SK-N-SH (cell line): ENCODE measurements at regions not wholly inside any gene's neighbourhood (a gene's known extent, or its start where the extent isn't known, plus 50 kb on each side); places are given as distances from the start of the nearest gene placed in this dataset.

Source experiments
- CTCF ChIA-PET: fragments of 300-600, 350-600 bp; formaldehyde crosslinking; extraction: SDS; loops from one replicate; lab custom pipeline; 2021; lab: Yijun Ruan, JAX
- POLR2A ChIA-PET: fragments of 350-600 bp; sonication (Branson Sonifier 250); formaldehyde crosslinking; extraction: SDS; loops from one replicate; lab custom pipeline; 2020; ENCODE audit warnings: antibody characterized with exemption, inconsistent platforms; lab: Yijun Ruan, JAX
- DNase-seq: peaks from one replicate; pipeline ENCODE4 v3.0.0; 2012
- H2AFZ ChIP-seq: fragments of 200-600 bp; sonication (generic); 2 replicates; pipeline ENCODE4 v1.8.1; 2016; ENCODE audit warnings: antibody characterized with exemption, mild to moderate bottlenecking, low read depth
- H3F3A ChIP-seq: fragments of 200-600 bp; sonication (generic); replicated peaks from 2 replicates; pipeline ENCODE3; 2016; ENCODE audit warnings: antibody characterized with exemption, mild to moderate bottlenecking; ENCODE audit not compliant: insufficient read depth
- H3K27ac ChIP-seq, 2 experiments: fragments of 200-500 bp in 1 of 2; fragments of 200-600 bp in 1 of 2; sonication (Bioruptor generic) in 1 of 2; sonication (generic), shearing (Covaris generic) in 1 of 2; 2 replicates each; pipeline versions ENCODE4 v1.5.1 to v1.6.1; 2014 to 2016; ENCODE audit warnings: low read depth in 2 of 2, inconsistent platforms in 1 of 2, low read length in 1 of 2, mild to moderate bottlenecking in 1 of 2, mixed read lengths in 1 of 2
- H3K27me3 ChIP-seq: fragments of 200-600 bp; sonication (generic), shearing (Covaris generic); 2 replicates; pipeline ENCODE4 v1.6.1; 2016; ENCODE audit warnings: mixed run types; ENCODE audit not compliant: insufficient read depth
- H3K36me3 ChIP-seq, 2 experiments: fragments of 200-500 bp in 1 of 2; fragments of 200-600 bp in 1 of 2; sonication (Bioruptor generic) in 1 of 2; sonication (generic) in 1 of 2; replicated peaks in 1 of 2; 2 replicates each; pipeline versions ENCODE3 to v1.5.1; 2014 to 2016; ENCODE audit warnings: low read length in 1 of 2, mild to moderate bottlenecking in 1 of 2; ENCODE audit not compliant: insufficient read depth in 2 of 2, control insufficient read depth in 1 of 2
- H3K4me1 ChIP-seq, 2 experiments: fragments of 200-500 bp in 1 of 2; fragments of 200-600 bp in 1 of 2; sonication (Bioruptor generic) in 1 of 2; sonication (generic), shearing (Covaris generic) in 1 of 2; 2 replicates each; pipeline versions ENCODE4 v1.5.1 to v1.6.1; 2014 to 2016; ENCODE audit warnings: low read depth in 1 of 2, low read length in 1 of 2, mixed run types in 1 of 2; ENCODE audit not compliant: insufficient read depth in 2 of 2, control insufficient read depth in 1 of 2
- H3K4me2 ChIP-seq: fragments of 200-600 bp; sonication (generic), shearing (Covaris generic); 2 replicates; pipeline ENCODE4 v1.6.1; 2017; ENCODE audit warnings: mixed run types
- H3K4me3 ChIP-seq, 2 experiments: fragments of 200-500 bp in 1 of 2; fragments of 200-600 bp in 1 of 2; sonication (Bioruptor generic) in 1 of 2; sonication (generic), shearing (Covaris generic) in 1 of 2; 2 replicates each; pipeline versions ENCODE4 v1.5.1 to v1.8.1; 2014 to 2016; ENCODE audit warnings: low read depth in 2 of 2, inconsistent platforms in 1 of 2, low read length in 1 of 2, mild to moderate bottlenecking in 1 of 2, mixed read lengths in 1 of 2, moderate library complexity in 1 of 2
- H3K79me2 ChIP-seq: fragments of 200-600 bp; sonication (generic); 2 replicates; pipeline ENCODE4 v1.8.1; 2017; ENCODE audit warnings: mild to moderate bottlenecking; ENCODE audit not compliant: insufficient read depth
- H3K9ac ChIP-seq: fragments of 200-600 bp; sonication (generic); 2 replicates; pipeline ENCODE4 v1.6.1; 2017; ENCODE audit warnings: mixed run types
- H3K9me2 ChIP-seq: fragments of 200-600 bp; sonication (generic); 2 replicates; pipeline ENCODE4 v1.6.1; 2017; ENCODE audit warnings: mixed run types
- H3K9me3 ChIP-seq: fragments of 200-600 bp; sonication (generic); 2 replicates; pipeline ENCODE4 v1.6.1; 2017; ENCODE audit warnings: mixed run types, mild to moderate bottlenecking, moderate library complexity
- H4K20me1 ChIP-seq: fragments of 200-600 bp; sonication (generic); 2 replicates; pipeline ENCODE4 v1.6.1; 2017; ENCODE audit warnings: mild to moderate bottlenecking, mixed run types; ENCODE audit not compliant: insufficient read depth
- EZH2phosphoT487 ChIP-seq: fragments of 200-600 bp; sonication (generic); IDR thresholded peaks from 2 replicates; pipeline ENCODE4 v1.6.1; 2017; ENCODE audit warnings: low read depth, mixed run types, mild to moderate bottlenecking, antibody characterized with exemption, moderate library complexity, borderline replicate concordance
- FOSL2 ChIP-seq: IDR thresholded peaks from 2 replicates; pipeline ENCODE4 v1.4.0; 2012; ENCODE audit warnings: low read depth, mild to moderate bottlenecking, moderate library complexity, borderline replicate concordance
- GATA2 ChIP-seq: sonication (generic); formaldehyde crosslinking; IDR thresholded peaks from 2 replicates; pipeline ENCODE4 v1.5.0; 2020; ENCODE audit warnings: mild to moderate bottlenecking, missing genetic modification reagents
- IRF3 ChIP-seq: fragments of 150-350 bp; IDR thresholded peaks from 2 replicates; pipeline ENCODE4 v1.6.1; 2016; ENCODE audit warnings: mild to moderate bottlenecking, low read depth, low read length
- MAX ChIP-seq: IDR thresholded peaks from 2 replicates; pipeline ENCODE4 v1.4.0; 2012; ENCODE audit warnings: low read depth
- MEF2A ChIP-seq: IDR thresholded peaks from 2 replicates; pipeline ENCODE4 v1.4.0; 2012; ENCODE audit warnings: low read depth, borderline replicate concordance
- MXI1 ChIP-seq: IDR thresholded peaks from 2 replicates; pipeline ENCODE4 v1.6.1; 2012; ENCODE audit warnings: mild to moderate bottlenecking, low read depth, low read length, improper control_type of control experiment
- PBX3 ChIP-seq: IDR thresholded peaks from 2 replicates; pipeline ENCODE4; 2012
- POLR2AphosphoS5 ChIP-seq: IDR thresholded peaks from 2 replicates; pipeline ENCODE4 v1.6.1; 2012; ENCODE audit warnings: low read depth, low read length
- RAD21 ChIP-seq: IDR thresholded peaks from 2 replicates; pipeline ENCODE4 v1.6.1; 2012; ENCODE audit warnings: mild to moderate bottlenecking, low read length
- RXRA ChIP-seq: IDR thresholded peaks from 2 replicates; pipeline ENCODE4 v1.4.0; 2012; ENCODE audit warnings: low read depth, mild to moderate bottlenecking, borderline replicate concordance
- SIN3A ChIP-seq: IDR thresholded peaks from 2 replicates; pipeline ENCODE4 v1.6.1; 2012; ENCODE audit warnings: low read depth, mild to moderate bottlenecking, low read length, moderate library complexity, borderline replicate concordance
- SMC3 ChIP-seq: IDR thresholded peaks from 2 replicates; pipeline ENCODE4 v1.6.1; 2012; ENCODE audit warnings: low read depth, low read length, improper control_type of control experiment
- YY1 ChIP-seq: IDR thresholded peaks from 2 replicates; pipeline ENCODE4 v1.4.0; 2012; ENCODE audit warnings: low read depth, mild to moderate bottlenecking
- WGBS: methylation state at CpG from one replicate; pipeline ENCODE4 v1.1.6; 2017; ENCODE audit warnings: low lambda C conversion rate; 5-methylcytosine and 5-hydroxymethylcytosine counted together
- TF ChIP-seq, protein P1 (sequence below): IDR thresholded peaks from 2 replicates; pipeline ENCODE4 v1.4.0; 2012; ENCODE audit warnings: low read depth, borderline replicate concordance

DNA sequence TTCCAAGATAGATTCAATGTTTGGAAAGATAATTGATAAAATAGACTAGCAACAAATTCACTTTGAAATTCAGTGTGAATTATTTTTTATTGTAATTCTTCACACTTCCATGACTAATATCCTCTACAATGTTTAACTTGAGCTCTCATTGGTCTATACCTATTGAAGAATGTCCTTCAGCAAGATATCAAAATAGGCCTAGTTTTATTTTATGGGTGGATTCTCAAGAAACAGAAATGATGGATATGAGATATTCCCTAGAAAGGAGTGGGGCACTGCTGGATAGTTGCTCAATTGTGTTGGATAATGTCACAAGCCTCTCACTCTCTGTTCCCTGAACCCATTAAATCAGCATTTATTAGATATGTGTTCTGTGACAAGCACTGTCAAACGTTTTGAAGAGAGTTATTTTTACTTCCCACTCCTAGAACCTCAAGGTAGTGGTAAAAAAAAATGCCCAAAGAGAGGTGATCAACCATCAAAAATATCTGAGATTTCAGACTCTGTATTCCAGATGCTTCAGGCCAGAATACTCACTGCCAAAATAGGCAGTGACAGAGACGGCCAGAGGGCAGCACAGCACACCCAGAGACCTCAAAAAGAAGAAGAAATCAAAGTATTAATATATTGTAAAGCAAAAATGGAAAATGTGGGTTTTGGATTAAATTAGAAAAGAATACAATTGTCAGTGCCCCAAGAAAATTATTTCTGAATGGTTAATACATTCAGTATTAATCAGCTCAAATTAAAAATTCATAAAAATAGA, 87.5 kb downstream of the TRIB2 start (continued):
- TF ChIP-seq SMC3 (0 out of 2 replicates have a peak, but pooled peaks have one; percentile 21), SIN3A (no peak)

DNA sequence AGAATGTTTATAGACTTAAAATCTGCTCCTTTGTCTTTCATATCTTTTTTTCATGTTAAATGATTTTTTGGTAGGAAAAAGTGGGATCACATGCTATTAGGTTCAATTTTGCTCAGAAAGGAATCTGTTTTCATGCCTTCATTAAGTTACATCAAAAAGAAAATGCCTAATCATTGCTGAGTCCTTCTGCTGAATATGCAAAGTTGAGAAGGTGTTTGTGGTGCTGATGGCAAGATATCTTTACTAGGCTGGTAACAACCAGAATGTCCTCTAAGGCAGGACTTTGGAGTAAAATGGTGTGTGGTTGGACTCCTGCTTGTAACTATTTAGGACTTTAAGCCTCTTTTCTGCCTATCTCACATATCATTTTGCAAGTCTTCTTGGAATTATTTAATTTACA, 88.3 kb downstream of the TRIB2 start:
- POLR2A ChIA-PET, result no interaction called here
- H3K4me1 ChIP-seq, result peaks cover 8 to 10% of the 10 kb centered on the region in 2 experiments; a peak in 3 of 4 replicates
- TF ChIP-seq MXI1 (no peak), SMC3 (no peak), EZH2phosphoT487 (no peak), GATA2 (CRISPR knock-in tag) (no peak), PBX3 (no peak)
- peaks cover 5% of the 10 kb centered on the region for H3F3A ChIP-seq
- H3K9me3 ChIP-seq, result peaks cover 4% of the 10 kb centered on the region; the same call in 1 of the 2 replicates
- H3K9ac ChIP-seq, result no peak overlapping the region
- CTCF ChIA-PET, result interaction anchor here (0.7 to 6.0 kb wide), 5 partner anchors 20 to 879 kb away, joined by 3 to 28 read pairs (median 4); no protein-coding TSS in a partner anchor
- H3K79me2 ChIP-seq, result no peaks in the 10 kb centered on the region
- no peak overlapping the region for H2AFZ ChIP-seq
- no peak overlapping the region for H3K4me3 ChIP-seq
- DNase-seq, result no peak
- H3K27ac ChIP-seq, result no peak overlapping the region
- H4K20me1 ChIP-seq, result no peaks in the 10 kb centered on the region
- no peaks in the 10 kb centered on the region for H3K9me2 ChIP-seq
- H3K4me2 ChIP-seq, result no peak overlapping the region
- no peaks in the 10 kb centered on the region for H3K36me3 ChIP-seq
- H3K27me3 ChIP-seq, result no peaks in the 10 kb centered on the region

DNA sequence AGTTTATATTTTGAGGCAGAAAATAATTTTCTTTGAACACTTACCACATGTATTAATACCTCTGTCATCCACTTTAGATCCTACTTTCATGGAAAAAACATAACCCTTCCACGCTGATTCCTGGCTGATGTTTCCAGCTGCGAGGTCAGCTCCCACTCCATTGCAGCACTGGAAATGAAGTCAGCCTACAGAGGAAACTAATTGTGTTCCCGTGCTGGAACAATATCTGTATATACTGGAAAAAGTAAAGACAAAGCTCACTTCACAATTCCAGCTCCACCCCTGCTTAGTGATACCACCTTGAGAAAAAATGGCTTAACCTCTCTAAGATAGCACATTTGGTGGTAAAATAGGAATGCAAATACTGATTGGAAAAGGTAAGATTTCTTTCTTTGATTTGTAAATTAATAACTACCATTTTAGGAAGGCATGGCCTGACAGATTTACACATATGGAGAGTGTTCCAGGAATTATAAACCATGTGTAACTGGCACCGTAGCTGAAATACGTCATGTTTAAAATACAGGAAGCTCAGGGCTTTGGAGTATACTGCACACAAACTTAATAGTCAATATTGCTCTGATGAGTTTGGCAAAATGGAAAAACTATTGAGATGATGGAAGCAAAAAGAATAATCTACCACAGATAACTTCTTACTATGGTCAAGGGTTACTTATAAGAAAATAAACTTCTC, 90.0 kb downstream of the TRIB2 start:
- CTCF ChIA-PET, result interaction anchor here (0.8 to 6.0 kb wide), 7 partner anchors 16 to 200 kb away, joined by 3 to 28 read pairs (median 4); no protein-coding TSS in a partner anchor
- no peaks in the 10 kb centered on the region for H3K9me2 ChIP-seq
- POLR2A ChIA-PET, result no interaction called here

More for the DNA sequence above, 90.0 kb downstream of the TRIB2 start:
- no peak overlapping the region for H2AFZ ChIP-seq
- no peak overlapping the region for H3K27ac ChIP-seq
- no peak overlapping the region for H3K4me3 ChIP-seq
- 79% methylated on average over 5 of the region's 5 CpGs for WGBS
- H3K36me3 ChIP-seq, result no peaks in the 10 kb centered on the region
- peaks cover 5% of the 10 kb centered on the region for H3F3A ChIP-seq
- H3K9ac ChIP-seq, result no peak overlapping the region
- H3K9me3 ChIP-seq, result no peaks in the 10 kb centered on the region
- no peak overlapping the region for H3K4me2 ChIP-seq
- H3K27me3 ChIP-seq, result no peaks in the 10 kb centered on the region
- no peaks in the 10 kb centered on the region for H4K20me1 ChIP-seq
- H3K4me1 ChIP-seq, result peaks cover 8 to 10% of the 10 kb centered on the region in 2 experiments; a peak in 3 of 4 replicates
- DNase-seq, result no peak
- TF ChIP-seq YY1 (no peak), MXI1 (no peak), POLR2AphosphoS5 (no peak), RXRA (no peak), MEF2A (no peak), IRF3 (no peak), RAD21 (no peak), FOSL2 (no peak), EZH2phosphoT487 (no peak), MAX (no peak)
- TF ChIP-seq, protein P1, sequence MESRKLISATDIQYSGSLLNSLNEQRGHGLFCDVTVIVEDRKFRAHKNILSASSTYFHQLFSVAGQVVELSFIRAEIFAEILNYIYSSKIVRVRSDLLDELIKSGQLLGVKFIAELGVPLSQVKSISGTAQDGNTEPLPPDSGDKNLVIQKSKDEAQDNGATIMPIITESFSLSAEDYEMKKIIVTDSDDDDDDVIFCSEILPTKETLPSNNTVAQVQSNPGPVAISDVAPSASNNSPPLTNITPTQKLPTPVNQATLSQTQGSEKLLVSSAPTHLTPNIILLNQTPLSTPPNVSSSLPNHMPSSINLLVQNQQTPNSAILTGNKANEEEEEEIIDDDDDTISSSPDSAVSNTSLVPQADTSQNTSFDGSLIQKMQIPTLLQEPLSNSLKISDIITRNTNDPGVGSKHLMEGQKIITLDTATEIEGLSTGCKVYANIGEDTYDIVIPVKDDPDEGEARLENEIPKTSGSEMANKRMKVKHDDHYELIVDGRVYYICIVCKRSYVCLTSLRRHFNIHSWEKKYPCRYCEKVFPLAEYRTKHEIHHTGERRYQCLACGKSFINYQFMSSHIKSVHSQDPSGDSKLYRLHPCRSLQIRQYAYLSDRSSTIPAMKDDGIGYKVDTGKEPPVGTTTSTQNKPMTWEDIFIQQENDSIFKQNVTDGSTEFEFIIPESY, result no peak
- H3K79me2 ChIP-seq, result no peaks in the 10 kb centered on the region
